GM13977 (cell line): ENCODE measurements at regions not wholly inside any gene's neighbourhood (a gene's known extent, or its start where the extent isn't known, plus 50 kb on each side); places are given as distances from the start of the nearest gene placed in this dataset.

Experiments
- DNase-seq: peaks from one replicate; pipeline ENCODE4 v3.0.0; 2012; ENCODE audit warnings: low spot score
- in situ Hi-C: fragments of 300-500 bp; cut with MboI; formaldehyde crosslinking; loops from one replicate; pipeline ENCODE4 v1.12.0; 2022; ENCODE audit warnings: low sequenced_read_pairs, low pct_unique_long_range_greater_than_20kb, mixed read lengths, inconsistent platforms; ENCODE audit not compliant: unreplicated experiment
- TF ChIP-seq, protein P1 (sequence below): IDR thresholded peaks from 2 replicates; pipeline ENCODE4 v1.5.1; 2012; ENCODE audit warnings: mild to moderate bottlenecking, control low read depth; ENCODE audit not compliant: insufficient read depth; ENCODE audit errors: extremely low read depth, missing control alignments

DNA sequence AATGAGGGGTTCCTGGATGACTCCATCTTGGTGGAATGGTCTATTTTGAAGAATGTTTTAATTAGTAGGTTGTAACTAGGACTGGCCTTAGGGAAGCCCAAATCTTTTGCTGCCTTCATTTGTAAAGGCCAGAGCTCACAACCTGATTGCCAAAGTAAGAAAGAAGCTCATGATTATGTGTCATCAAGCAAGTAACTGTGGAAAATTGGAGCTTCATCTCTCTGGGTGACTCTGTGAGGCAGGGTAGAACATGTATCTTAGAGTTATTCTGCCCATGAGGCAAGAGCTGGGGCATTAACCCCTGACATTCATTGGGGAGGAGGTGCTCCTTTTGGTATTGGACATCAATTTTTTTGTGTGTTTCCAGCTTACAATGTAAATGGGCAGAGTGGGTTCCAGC is 273.9 kb upstream of the JAG1 start:
- DNase-seq: no peak
- in situ Hi-C loops: no loop called here
- TF ChIP-seq, protein P1, sequence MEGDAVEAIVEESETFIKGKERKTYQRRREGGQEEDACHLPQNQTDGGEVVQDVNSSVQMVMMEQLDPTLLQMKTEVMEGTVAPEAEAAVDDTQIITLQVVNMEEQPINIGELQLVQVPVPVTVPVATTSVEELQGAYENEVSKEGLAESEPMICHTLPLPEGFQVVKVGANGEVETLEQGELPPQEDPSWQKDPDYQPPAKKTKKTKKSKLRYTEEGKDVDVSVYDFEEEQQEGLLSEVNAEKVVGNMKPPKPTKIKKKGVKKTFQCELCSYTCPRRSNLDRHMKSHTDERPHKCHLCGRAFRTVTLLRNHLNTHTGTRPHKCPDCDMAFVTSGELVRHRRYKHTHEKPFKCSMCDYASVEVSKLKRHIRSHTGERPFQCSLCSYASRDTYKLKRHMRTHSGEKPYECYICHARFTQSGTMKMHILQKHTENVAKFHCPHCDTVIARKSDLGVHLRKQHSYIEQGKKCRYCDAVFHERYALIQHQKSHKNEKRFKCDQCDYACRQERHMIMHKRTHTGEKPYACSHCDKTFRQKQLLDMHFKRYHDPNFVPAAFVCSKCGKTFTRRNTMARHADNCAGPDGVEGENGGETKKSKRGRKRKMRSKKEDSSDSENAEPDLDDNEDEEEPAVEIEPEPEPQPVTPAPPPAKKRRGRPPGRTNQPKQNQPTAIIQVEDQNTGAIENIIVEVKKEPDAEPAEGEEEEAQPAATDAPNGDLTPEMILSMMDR: no peak

DNA sequence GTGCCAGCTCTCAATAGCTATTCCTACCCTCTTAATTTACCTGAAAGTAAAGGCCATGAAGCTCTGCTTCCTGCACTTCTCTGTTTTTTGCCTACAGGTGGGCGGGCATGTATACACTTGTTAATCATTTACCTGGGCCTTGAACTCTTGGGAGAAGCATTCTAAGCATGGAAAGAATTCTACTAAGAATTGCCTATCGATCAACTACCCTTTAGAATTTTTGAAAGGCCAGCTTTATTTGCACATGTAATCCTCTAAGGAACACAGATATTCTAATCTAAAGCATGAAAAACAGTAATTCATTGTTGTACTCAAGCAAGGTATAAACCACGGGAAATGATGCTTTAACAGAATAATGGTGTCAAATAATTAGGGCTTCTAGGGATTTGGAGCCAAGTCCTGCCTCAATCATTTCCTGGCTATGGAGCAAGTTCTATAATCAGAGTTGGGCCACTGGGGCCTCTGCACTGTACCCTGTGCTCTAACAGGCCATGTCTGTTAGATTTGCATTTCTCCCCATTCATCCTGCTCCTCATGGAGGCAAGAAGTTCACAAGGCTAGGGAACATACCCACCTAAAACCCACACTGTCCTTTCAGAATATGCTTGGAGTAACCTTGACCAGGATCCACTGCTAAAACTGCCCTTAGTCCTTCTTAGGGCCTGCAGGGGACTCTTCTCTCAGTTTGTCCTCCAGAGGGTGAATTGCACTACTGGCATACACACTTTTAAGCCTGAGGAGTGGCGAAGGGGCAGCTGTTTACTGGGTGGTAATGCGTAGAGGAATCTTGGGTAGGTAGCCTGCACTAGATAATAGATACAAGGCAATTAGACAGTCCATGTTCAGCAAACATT is 276.4 kb upstream of the JAG1 start:
- in situ Hi-C loops: no loop called here
- TF ChIP-seq, protein P1: no peak
- no peak for DNase-seq

DNA sequence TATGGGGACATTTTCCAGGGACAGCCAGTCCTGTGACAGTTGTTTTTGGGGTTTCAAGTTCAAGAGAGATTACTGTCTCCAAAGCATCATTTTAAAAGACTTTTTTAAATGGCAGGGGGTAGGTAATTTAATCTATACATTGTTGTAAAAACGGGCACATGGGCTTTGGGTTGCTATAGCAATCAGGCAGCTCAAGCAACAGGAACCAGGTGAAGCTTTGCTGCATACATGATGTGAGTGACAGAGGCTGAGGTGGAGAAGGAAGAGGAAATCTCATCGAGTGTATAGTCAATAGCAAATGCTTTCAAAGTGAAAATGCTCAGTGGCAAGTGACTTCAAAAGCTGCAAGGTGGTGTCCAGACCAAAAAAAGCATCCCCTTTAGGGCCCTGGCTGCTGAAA is 277.4 kb upstream of the JAG1 start:
- in situ Hi-C loops: no loop called here
- TF ChIP-seq, protein P1: no peak
- DNase-seq: no peak

DNA sequence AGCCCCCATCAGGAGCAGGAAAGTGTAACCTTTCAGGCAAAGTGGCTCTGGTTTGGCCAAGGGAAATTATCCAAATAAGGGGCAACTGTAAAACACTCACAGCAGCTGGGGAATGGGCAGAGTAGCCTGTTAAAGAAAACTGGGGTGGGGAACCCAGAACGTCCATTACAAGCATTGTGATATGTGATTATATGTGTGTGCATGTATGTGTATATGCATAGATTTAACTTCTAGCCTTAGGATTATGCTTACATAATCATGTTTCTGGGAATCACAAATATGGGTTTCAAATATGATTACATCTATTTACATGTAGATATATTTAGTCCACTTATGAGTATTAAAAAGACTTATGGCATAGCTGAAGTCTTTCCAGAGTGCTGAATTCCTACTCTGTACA is 278.1 kb upstream of the JAG1 start:
- in situ Hi-C loops: no loop called here
- TF ChIP-seq, protein P1: no peak
- DNase-seq: no peak

DNA sequence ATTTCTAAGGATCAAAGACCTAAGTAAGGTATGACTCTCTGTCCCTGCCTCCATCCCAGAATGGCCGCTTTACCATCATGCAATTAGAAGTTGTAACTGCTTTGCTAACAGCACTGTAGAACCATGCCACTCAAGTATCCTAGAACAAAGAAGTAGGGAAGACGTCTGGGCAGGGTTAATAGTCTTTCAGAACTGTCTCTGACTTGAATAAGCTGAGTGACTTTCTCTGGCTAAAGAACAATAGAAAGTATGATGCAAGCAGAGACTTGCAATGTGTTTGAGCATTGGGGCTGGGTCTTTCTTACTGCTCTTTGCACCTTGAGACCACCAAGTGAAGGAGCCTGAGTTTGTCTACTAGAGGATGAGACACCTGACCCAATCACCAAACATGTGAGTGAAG is 279.6 kb upstream of the JAG1 start:
- in situ Hi-C loops: no loop called here
- TF ChIP-seq, protein P1: no peak
- no peak for DNase-seq

DNA sequence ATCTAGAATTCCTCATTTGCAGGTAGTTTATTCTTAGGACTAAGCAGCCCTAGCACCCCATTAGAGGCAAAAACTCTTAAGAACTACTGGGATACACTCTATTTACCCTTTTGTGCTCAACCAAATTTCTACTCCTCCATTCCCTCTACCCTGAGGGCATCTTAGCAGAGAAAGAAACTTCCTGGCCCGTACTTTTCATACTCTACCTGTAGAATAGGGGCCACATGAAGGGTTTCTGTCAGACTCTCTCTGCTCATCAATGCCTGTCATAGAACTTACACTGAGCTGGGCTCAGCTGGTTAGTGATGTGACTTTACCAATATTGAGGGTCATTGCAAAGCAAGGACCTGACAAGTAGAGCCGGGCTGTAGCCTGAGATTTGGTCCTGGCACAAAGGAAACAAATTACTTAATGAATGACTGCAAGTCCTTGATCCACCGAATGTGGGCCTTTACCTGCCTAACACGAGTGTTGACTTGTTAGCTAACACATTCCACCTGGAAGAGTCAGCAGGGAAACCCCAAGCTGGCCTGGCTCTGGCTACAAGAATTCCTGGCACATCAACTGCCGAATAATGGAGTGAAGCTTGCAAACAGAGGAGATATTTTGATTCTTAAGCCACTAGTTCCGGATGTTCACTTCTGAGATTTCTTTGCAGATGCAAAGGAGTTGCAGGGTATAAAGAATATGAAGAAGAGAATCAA is 280.5 kb upstream of the JAG1 start:
- DNase-seq: no peak
- TF ChIP-seq, protein P1: no peak

More for the DNA sequence above, 280.5 kb upstream of the JAG1 start:
- in situ Hi-C loops: no loop called here
